HG03066 (cell line): ENCODE measurements at regions not wholly inside any gene's neighbourhood (a gene's known extent, or its start where the extent isn't known, plus 50 kb on each side); places are given as distances from the start of the nearest gene placed in this dataset.

Experiments used
- ATAC-seq: cut with Tn5 transposase; IDR thresholded peaks from one replicate; pipeline ENCODE4 v1.9.1; 2021; ENCODE audit warnings: low read depth; ENCODE audit not compliant: unreplicated experiment

GRCh38 chr7:22962775-22963350, 51.1 kb downstream of the HYCC1 start:
- ATAC-seq: no peak

GRCh38 chr7:22958742-22959141, 55.2 kb downstream of the HYCC1 start:
- ATAC-seq: no peak

- no peak for ATAC-seq
Measured at GRCh38 chr7:22954251-22954650, 59.7 kb downstream of the HYCC1 start.

GRCh38 chr7:22952306-22953015, 61.5 kb downstream of the HYCC1 start:
- ATAC-seq: no peak

GRCh38 chr7:22949944-22950343, 64.0 kb downstream of the HYCC1 start:
- ATAC-seq: no peak

- no peak for ATAC-seq
Measured at GRCh38 chr7:22949221-22949620, 64.7 kb downstream of the HYCC1 start.

GRCh38 chr7:22948770-22949169, 65.2 kb downstream of the HYCC1 start:
- no peak for ATAC-seq

- no peak for ATAC-seq
Measured at GRCh38 chr7:22945584-22945983, 68.3 kb downstream of the HYCC1 start.

- ATAC-seq: no peak
Measured at GRCh38 chr7:22944510-22944909, 69.4 kb downstream of the HYCC1 start.

- no peak for ATAC-seq
Measured at GRCh38 chr7:22944022-22944421, 69.9 kb downstream of the HYCC1 start.

GRCh38 chr7:22942191-22942590, 71.7 kb downstream of the HYCC1 start:
- ATAC-seq: no peak

GRCh38 chr7:22939842-22940241, 74.1 kb downstream of the HYCC1 start:
- no peak for ATAC-seq

- ATAC-seq: no peak
Measured at GRCh38 chr7:22937946-22938345, 76.0 kb downstream of the HYCC1 start.

GRCh38 chr7:22936246-22936645, 77.7 kb downstream of the HYCC1 start:
- no peak for ATAC-seq

GRCh38 chr7:22935269-22935668, 78.7 kb downstream of the HYCC1 start:
- ATAC-seq: no peak

GRCh38 chr7:22934473-22935065, 79.4 kb downstream of the HYCC1 start:
- ATAC-seq: no peak

GRCh38 chr7:22934023-22934422, 79.9 kb downstream of the HYCC1 start:
- no peak for ATAC-seq

- ATAC-seq: no peak
Measured at GRCh38 chr7:22932896-22933295, 81.0 kb downstream of the HYCC1 start.

GRCh38 chr7:22931011-22931410, 82.9 kb downstream of the HYCC1 start:
- no peak for ATAC-seq

GRCh38 chr7:22922307-22922706, 91.6 kb downstream of the HYCC1 start:
- no peak for ATAC-seq

GRCh38 chr7:22921386-22922086, 92.4 kb downstream of the HYCC1 start:
- no peak for ATAC-seq

GRCh38 chr7:22920672-22921071, 93.3 kb downstream of the HYCC1 start:
- ATAC-seq: no peak
